GM18867 (cell line): ENCODE measurements at regions not wholly inside any gene's neighbourhood (a gene's known extent, or its start where the extent isn't known, plus 50 kb on each side); places are given as distances from the start of the nearest gene placed in this dataset.

ENCODE experiments used
- ATAC-seq: cut with Tn5 transposase; IDR thresholded peaks from one replicate; pipeline ENCODE4 v1.9.1; 2021; ENCODE audit warnings: mild to moderate bottlenecking, moderate library complexity; ENCODE audit not compliant: unreplicated experiment

DNA sequence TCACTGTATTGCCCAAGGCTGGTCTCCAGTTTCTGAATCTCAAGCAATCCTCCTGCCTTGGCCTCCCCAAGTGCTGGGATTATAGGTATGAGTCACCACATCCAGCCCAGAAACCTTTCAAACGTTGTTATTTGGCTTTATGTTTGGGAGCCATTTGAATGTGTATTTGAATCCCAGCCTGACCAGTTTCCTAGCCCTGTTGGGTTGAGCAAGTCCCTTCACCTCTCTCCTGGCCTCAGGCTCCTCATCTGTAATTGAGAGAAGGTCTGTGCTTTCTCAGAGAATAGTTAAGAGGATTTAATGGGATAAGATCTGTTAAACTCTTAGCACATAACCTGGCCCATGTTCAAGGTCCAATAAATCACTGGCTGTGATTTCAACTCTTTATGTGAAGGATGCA is 385.8 kb upstream of the RBFOX1 start:
- ATAC-seq = no peak

DNA sequence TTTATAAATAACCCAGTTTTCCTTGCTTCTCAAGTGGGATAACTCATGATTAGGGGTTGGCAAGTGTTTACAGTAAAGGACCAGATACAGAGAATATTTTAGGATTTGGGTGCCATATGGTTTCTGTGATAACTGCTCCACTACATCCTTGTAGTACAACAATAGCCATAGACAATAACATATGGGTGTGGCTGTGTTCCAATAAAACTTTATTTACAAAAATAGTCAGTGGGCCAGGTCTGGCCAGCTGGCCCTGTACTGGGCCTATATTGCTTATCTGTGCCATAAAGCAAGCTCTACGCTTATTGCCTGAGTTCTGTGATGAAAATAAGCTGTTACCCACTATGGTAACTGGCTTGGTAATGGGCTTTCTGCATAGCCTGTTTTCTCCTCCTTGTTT is 386.5 kb upstream of the RBFOX1 start:
- ATAC-seq = no peak

DNA sequence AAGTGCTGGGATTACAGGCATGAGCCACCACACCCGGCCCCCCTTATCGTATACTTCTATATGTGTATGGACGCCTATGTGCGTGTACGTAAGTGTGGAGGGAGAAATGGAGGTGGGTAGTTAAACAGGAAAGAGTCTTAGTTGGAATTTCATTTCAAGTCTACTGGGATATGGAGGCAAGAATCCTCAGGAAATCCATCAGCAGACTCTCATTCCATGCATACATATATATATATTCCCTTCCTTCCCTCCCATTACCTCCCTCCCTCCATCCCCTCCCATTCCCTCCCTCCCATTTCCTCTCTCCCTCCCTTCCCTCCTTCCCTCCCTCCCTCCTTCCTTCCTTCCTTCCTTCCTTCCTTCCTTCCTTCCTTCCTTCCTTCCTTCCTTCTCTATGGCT is 391.7 kb upstream of the RBFOX1 start:
- no peak for ATAC-seq

DNA sequence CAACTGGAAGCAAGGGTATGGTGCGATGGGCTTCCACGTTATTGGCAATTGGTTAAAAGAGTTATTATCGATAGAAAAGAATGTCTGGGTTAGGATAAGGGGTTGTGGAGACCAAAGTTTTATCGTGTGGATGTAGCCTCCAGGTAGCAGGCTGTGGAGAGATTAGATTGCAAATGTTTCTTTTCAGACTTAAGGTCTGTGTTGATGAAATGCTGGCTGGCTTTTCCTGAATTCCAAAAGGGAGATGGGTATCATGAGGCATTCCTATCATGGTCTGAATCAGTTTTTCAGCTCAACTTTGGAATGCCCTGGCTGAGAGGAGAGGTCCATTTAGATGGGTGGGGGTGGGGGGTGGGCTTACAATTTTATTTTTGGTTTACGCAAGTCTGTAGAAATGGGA is 395.0 kb upstream of the RBFOX1 start:
- no peak for ATAC-seq

DNA sequence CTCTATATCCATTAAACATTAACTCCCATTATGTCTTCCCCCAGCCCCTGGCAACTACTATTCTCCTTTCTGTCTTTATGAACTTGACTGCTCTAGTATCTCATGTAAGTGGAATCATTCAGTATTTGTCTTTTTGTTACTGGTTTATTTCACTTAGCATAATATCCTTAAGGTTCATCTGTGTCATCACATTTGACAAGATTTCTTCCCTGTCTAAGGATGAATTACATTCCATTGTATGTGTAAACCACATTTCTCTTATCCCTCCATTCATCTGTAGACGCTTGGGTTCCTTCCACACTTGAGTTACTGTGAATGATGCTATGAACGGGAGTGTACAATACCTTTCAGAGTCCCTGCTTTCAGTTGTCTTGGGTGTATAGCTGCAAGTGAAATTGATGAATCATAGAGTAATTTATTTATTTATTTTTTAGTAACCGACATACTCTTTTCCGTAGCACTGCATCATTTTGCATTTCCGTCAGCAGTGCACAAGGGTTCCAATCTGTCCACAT is 399.7 kb upstream of the RBFOX1 start:
- no peak for ATAC-seq

DNA sequence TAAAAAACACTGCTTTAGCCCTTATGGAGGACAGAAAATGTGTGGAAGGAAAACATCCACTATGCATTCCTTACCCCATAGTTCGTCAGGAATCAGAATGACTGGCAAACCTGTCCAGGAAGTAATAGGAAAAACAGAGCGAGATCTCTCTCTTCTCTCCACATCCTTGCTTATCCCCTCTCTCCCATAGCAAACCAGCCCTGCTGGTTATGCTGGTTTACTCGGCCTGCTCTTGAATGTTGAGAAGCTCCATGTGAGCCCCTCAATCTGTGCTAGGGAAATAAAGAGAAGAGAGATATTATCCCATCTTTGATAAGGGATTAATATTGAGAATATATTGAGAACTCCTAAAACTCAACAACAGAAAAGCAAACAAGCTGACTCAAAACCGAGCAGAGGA is 402.8 kb upstream of the RBFOX1 start:
- ATAC-seq = no peak

DNA sequence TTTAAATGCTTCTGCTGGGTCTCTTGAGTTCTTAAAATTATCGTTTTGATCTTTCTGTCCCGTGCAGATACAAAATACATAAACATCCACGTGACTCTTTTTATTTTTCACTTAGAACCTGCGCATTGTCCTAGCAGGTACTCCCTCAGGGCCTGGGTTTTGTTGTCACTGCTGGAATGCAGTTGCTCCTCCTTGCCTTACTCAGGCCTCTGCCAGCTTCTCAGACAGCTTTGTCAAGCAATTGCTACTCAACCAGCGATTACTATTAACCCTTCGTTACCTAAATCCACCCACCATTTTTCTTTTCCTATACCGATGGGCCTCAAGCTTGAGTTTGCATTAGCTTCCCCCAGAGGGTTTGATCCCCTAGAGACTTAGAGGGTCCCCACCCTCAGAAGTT is 405.9 kb upstream of the RBFOX1 start:
- no peak for ATAC-seq

DNA sequence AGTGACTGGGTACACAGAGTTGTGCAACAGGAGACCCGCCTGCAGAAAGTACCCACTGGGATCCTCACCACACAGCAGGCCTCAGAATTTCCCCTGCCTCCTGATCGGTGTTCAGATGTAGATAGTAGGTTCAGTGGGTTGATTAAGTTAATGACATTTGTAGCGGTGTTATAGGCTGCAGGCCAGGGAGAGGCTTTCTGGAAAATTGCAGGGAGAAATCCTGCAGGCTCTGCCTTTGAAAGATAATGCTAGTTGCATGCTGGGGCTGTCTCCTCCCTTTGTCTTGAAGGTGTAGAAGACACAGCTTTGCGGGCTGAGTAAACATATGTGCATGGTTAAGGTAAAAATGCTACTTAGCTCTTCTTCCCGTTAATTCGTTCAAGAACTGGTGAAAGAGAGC is 406.3 kb upstream of the RBFOX1 start:
- ATAC-seq = no peak

DNA sequence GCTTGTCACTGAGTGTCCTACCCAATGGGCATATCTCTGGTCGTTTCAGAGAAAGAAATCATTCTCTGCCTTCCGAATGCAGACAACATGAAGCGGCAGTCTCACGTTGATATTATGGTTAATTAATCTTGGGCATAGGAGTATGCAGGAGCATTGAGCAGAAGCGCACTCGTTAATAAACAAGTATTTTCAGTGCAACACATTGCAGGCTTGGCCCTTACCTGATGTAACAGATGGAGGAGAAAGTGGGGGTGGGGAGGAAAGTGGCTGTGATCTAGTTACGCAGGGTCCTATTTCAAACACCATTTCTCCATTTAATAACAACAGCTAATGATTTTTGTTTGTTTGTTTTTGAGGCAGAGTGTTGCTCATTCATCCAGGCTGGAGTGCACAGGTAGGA is 414.0 kb upstream of the RBFOX1 start:
- ATAC-seq = no peak

DNA sequence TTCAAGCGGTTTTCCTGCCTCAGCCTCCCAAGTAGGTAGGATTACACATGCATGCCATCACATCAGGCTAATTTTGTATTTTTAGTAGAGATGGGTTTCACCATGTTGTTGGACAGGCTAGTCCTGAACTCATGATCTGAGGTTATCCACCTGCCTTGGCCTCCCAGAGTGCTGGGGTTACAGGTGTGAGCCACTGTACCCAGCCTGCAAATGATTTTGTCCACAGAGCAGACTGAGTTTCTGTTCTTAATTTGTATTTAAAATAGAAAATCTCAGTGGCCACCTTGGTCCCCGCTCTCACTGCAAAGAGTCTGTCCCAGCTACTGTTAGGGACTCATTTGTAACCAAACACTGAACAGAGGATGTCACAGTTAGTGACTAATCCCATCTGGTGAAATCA is 415.7 kb upstream of the RBFOX1 start:
- no peak for ATAC-seq

DNA sequence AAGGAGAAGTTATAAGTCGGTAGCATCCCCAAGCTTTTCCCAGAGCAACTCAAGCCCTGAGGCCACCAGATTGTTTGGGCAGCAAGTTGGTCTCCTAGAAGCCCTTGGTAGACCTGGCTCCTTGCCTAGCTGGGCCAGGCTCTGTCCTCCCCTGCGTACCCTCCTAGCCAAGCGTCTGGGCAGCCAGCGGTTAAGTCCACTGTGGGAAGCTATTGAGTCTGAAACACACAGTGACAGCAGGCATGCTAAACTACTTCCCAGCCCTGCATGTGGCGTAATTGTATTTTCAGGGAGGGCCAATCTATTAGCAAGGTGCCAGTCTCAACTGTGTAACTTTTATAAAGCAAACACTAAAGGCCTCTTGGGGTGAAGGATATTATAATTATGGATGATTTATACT is 419.1 kb upstream of the RBFOX1 start:
- no peak for ATAC-seq

DNA sequence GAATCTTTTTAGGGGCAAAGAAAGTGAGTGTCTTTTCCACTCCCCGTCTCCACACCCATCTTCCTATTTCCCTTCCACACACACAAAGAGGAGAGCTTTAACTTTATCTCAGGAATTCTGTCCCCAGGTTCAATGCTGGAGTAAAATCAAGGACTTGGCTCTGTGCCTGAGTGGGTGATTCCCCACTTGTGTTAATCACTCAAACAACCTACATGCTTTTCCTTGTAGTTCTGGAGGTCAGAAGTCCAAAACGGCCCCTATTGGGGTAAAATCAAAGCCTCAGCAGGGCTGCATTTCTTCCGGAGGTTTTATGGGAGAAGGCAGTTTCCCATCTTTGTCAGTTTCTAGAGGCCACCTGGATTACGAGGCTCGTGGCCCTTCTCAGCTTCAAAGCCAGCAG is 422.3 kb upstream of the RBFOX1 start:
- no peak for ATAC-seq

DNA sequence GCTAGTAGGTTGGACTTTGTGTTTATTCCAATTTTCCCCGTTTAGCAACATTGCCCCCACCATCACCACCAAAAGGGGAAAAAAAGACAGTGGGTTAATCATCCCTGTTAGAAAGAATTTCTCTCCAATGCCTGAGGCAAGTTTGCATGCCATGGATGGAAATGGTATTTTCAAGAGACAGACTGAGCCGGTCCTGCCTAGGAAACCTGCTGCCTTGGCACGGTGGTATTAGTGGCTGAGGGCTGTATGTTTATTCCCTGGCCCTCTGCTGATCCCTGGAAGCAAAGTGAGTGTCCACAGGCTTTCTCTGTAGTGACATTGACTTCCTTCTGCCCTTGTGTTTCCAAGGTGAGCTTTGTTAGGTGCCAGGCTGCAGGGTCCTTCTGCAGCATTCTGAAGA is 427.0 kb upstream of the RBFOX1 start:
- no peak for ATAC-seq

DNA sequence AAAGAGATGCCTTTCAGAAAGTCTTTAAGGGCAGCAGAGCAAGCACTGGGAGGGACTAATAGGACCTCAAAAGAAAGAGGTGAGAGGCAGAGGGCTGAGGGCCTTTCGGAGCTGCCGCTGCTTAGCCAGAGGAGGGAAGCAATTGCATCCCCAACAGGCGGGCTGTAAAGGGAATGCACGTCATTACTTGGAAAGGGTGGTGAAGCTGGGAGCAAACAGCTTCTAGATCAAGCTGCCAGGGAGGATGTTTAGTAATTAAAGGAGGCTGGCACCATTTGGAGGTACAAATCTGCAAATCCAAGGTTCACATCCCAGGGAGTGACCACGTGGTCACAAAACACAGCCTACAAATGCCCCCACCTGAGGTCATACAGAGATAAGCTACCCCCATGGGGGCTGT is 429.0 kb upstream of the RBFOX1 start:
- ATAC-seq = no peak

DNA sequence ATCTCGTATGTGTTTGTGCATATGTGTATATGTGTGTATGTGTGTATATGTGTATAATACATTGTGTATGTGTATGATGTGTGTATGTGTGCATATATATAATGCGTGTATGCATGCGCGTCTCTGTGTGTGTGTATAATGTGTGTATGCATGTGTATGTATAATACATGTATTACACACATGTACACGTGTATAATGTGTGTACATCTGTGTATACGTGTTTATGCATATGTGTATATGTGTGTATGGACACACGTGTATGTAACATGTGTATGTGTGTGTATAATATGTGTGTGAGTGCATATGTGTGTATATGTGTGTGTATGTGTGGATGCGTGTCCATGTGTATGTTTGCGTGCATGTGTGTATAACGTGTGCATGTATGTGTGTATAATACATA is 433.7 kb upstream of the RBFOX1 start:
- no peak for ATAC-seq

DNA sequence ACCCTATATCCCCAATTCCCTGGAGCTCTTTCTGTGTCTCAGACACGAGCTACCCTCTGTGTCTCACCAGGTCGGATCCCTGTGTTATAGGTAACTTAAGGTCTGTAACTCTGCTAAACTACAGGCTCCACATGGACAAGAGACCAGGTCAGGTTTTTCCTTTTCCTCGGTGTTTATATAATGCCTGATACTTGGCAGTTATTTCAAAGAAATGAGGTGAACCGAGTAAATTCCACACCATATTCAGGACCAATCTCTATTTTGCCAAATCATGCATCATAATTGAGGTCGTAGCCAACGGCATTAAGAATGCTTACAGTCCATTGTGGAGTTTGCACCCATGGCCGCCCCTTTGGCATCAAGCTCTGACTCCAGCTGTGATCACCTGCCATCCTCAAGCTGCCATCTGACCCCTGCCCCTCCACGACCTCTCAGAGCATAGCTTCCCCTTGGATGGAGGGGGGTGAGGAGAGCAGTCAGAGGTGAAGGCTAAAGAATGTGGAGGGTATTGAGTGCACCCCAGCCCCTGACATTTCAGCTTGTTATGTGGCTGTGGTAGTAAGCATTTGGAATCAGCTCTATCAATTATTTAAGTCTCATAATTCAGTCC is 434.7 kb upstream of the RBFOX1 start:
- no peak for ATAC-seq

DNA sequence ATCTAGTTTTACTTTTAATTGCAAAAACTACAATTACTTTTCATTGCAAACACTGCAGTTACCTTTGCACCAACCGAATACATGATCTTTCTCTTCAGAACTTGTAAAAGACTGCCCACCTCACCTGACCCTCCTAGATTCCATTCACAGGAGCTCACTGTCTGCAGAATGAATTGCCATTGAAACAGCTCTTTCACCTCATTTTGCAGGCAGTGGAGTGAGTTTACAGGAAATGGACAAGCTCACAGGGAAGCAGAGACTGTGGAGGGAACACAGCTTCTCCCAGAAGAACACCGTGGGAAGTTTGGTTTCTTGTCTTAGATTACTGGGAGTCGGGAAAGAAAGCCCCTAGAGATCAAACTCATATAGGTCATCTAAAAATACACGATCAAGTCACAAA is 439.7 kb upstream of the RBFOX1 start:
- ATAC-seq = no peak

DNA sequence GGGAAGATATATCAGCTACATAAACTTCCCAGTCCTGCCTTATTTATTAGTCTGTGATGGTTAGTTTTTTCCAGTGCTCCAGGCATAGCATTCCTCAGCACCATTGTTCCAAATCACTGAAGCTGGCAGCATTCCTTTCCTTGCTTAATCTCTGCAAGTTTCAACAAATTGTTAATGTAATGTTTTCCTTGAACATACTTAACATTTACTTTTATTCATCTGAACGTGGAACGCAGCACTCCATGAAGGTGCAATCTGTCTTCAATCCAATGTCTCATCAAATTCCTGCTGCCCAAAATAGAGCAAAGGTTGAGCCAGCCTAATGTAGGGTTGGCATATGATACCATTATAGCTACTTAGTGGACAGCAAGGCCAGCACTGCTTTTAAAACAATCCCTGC is 441.1 kb upstream of the RBFOX1 start:
- ATAC-seq = no peak

DNA sequence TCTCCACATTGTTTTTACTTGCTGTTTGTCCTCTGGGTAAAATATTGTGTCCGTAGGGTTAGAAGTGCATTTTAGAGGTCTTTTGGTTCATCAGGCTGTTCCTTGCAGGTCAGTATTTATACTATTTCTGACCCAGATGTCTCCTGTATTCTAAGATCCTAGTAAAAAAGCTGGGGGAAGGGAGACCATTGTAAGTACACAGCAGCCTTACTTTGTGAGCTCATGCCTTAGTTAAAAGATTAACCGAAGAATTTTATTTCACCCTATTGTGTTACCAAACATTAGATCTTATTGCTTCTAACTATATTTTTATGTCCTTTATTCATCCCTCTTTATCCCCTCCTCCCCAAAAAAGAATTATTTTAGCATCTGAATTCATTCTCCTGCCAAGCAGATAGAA is 444.1 kb upstream of the RBFOX1 start:
- no peak for ATAC-seq

DNA sequence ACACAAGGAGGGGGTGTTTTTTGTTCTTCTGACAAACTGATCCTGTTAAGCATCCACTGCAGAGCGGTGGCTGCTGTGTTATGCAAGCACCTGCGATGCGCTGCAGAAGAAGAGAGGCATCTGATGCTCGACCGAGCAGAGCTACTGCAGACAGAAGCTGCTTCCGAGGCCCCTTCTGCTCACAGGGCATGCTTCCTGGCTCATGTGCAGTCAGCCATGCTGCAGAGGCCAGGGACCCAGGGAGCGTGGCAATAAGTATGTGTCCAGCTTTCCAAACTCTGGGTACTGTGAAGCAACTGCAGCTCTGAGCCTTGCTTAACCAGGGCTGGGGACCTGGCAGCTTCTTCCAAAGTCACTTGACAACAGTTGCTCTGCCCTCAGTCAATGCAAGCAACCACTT is 448.6 kb upstream of the RBFOX1 start:
- ATAC-seq = no peak

DNA sequence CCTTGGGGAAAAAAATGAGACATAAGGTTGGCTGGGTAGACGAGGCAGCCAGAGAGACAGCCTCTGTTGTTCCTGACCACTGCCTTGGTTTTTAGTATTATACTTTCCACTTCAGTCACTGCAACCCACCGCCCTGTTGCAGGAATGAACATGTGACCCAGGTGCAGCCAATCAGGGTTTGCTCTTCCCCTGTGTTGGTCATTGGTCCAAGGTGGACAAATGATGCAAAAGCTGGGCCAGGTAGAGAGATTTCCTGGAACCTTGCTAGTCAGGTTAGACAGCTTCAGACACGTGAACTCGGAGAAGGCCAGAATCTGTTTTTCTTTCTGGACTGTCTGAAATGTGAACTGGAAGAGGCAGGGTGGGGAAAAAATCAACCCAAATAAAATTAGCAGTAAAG is 452.4 kb upstream of the RBFOX1 start:
- ATAC-seq = no peak

DNA sequence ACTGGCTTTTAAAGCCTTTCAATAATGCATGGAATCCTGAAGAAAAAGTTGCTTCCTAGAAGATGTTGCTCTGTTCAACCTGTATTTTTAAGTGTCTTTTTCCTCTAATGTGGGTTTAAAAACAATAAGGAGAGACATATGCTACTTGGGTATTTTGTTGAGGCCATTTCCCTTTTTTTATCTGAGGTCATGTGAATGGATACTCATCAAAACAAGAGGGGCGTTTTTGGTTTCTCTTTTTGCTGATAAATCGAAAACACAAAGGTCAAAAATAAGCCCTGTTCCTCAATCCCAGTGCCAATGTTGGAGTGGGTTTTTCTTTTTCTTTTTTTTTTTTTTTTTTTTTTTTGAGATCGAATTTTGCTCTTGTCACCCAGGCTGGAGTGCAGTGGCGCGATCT is 468.0 kb upstream of the RBFOX1 start:
- no peak for ATAC-seq

DNA sequence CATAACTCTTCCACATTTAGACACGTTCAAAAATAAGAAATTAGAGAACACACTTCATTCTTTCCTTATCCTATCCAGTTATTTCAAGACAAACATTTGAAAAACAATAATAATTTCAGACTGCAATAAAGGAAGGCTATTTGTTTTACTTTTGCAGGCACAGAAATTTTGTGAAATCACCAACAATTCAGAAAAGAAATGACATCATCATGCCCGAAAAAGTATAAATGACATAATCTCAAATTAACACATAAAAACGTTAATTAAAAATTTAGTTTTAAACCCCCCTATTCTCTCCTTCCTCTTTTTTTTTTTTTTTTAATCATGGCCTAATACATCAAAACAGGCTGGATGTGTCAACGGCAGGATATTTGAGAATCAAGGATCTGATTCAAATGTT is 468.4 kb upstream of the RBFOX1 start:
- ATAC-seq = no peak

DNA sequence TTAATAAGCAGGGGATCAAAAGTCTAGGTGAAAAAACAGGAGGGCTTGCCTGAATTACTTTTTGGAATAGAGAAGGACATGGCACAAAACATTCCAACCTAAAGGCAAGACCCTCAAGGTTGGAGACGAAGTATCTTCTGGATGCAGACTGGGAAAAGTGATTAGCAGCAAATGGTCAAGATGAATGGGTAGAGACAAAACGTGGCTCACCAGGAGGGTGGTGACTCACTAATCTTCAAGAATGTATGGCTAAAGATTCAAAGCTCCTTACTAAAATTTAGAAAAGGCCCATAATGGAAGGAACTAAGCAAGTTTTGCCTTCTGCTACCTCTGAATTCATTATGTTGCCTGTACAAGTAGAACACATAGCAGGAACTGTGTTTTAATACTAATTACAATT is 469.5 kb upstream of the RBFOX1 start:
- no peak for ATAC-seq
